HG02759 (cell line): ENCODE measurements at regions not wholly inside any gene's neighbourhood (a gene's known extent, or its start where the extent isn't known, plus 50 kb on each side); places are given as distances from the start of the nearest gene placed in this dataset.
"Not testable (repeated sequence)": the region's sequence is repeated elsewhere in the genome, so short reads cannot be mapped to it uniquely, and the experiment has no call there.

Experiments used
- ATAC-seq: cut with Tn5 transposase; IDR thresholded peaks from one replicate; pipeline ENCODE4 v1.9.1; 2021; ENCODE audit warnings: mild to moderate bottlenecking, moderate library complexity; ENCODE audit not compliant: unreplicated experiment

- no peak for ATAC-seq
Observed at GRCh38 chr16:52976539-52977167, 76.0 kb downstream of the CHD9NB start.

DNA sequence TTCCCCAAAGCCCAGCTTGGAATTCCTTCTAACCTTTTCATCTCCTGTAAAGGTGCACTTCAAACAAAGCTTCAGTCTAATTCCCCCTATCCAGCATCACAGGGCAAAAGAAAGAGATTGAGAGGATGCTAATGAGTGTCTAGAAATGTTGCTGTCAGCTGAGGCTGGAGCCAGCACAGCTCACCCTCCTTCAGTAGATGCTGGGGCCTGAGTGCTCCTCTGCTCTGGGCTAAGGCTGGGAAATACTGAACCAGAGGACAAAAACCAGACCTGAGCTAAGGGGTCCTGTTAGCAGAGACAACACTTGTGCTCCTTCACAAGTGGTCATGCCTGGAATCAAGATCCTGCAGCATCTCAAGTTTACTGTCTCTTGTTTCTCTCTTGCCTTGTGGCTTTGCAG lies 85.0 kb downstream of the CHD9NB start:
- no peak for ATAC-seq

GRCh38 chr16:52964290-52964689 lies 88.4 kb downstream of the CHD9NB start:
- ATAC-seq: no peak

DNA sequence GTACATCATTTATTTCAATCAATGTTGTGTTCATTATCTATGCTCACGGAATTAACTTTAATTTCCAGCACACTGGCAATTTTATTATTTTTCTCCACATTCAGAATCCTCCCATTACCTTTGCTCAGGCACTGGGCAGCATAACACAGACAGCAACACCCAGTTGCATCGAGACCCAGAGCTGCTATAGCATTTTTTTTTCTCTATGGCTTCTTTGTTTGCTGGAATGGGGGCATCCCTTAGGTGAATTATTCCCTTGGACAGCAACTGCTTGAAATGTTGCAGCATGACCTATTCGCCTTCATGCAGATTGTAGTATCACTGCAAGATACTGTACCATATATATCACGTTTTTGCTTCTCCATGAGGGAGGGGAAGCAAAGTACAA lies 88.8 kb downstream of the CHD9NB start:
- no peak for ATAC-seq

DNA sequence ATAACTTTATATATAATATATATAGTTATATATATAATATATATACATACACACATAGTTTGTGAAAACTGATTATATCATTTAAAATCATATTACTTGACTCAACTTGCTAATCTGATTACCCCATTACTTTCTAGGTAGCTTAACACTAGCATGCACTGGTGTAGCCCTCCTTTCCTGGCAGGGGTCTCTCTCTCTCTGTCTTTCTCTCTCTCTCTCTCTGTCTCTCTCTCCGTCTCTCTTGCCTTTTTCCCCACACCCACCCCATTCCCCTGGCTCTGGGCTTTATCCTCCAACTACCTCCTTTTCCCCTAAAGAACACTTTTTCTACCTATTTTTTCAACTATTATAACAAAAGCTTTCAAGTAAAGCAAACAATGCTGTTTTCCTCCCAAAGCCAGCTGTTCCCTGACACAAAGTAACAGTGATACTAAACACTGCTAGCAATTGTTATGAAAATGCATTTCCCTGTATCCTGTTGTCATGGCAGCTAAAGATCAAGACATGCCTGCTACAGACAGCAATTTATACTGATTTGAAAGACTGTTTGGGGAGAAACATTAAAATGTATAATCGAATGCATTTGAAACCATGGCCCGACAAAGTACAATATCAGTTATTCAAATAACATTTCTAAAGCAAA lies 89.4 kb downstream of the CHD9NB start:
- ATAC-seq: no peak

DNA sequence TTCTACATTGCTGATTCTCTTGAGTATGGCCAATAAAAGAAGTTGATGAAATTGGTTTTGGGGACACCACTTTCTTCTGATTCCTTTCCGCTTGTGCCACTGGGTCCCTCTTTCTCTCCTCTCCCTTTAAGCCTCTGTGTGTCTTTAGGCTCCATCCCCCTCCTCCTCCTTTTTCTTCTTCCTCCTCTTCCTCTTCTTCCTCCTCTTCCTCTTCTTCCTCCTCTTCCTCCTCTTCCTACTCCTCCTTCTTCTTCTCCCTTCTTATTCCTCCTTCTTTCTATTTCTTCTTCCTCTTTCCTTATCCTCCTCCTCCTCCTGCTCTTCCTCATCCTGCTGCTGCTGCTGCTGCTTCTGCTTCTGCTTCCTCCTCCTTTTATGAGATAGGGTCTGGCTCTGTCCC lies 93.7 kb downstream of the CHD9NB start:
- ATAC-seq: no peak

DNA sequence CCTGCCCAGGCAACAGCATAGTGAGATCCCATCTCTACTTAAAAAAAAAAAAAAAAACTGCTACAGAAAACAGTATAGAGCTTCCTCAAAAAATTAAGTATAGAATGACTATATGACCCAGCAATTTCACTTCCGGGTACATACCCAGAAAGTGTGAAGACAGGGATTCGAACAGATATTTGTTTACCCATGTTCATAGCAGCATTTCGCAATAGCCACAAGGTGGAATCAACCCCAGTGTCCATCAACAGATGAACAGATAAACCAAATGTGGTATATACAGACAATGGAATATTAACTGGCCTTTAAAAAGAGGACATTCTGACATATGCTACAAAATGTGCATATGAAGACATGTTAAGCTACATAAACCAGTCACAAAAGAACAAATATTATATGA lies 95.5 kb downstream of the CHD9NB start:
- no peak for ATAC-seq

GRCh38 chr16:52956044-52956443 lies 96.7 kb downstream of the CHD9NB start:
- no peak for ATAC-seq

DNA sequence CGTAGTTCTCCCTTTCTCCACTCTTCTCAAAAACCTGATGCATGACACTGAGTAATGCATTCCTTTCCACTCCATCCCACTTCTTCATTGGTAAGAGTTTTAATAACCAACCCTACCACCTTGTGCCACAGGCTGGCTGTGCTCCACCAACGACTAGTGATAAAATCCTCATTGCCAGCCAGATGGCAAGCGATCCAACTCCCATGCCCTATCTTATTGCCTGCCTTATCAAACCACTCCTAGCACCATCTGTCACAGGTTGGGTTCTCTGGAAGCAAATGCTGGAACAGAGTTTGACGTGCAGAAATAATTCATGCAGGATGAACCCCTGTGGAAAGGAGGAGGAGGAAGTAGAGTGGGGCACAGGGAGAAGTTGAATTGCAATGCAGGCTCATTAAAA lies 99.5 kb downstream of the CHD9NB start:
- no peak for ATAC-seq

GRCh38 chr16:52948946-52949345 lies 103.8 kb downstream of the CHD9NB start:
- ATAC-seq: no peak

DNA sequence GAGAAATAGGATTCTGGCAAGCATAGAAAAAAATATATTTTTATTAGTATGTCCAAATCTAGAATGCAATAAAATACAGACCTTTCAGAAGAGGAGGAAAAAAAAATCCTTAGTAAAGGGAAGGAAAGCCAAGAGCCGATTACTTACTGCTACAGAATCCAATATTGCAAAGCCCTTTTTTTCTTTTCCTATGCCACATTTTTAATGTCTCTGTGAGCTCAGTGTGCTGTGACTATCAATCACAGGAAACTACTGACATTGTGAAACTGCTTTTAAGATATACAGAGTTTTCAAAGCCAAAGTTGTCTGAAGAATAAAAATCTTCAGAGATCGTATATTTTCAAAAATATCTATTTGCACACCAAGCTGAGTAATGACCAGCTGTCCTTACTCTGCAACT lies 120.4 kb downstream of the CHD9NB start:
- ATAC-seq: no peak

- ATAC-seq: no peak
Observed at GRCh38 chr16:52929478-52930400, 123.0 kb downstream of the CHD9NB start.

DNA sequence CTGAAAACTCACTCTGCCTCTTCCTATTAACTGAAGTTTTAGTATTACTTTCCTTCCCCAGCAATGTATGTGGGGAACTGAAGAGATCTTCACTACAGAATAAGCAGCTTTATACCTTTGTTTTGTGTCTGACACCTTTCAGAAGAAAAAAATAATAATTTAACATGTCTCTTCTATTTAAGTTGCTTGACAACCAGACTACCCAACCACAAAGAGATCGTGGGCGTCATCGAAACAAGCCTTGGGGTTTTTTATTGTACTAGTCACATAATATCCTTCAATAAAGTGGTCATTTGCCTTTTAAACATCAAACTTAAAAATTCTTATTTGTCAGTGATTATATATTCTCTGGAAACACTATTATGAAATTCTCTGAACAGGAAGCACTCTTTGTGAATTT lies 123.7 kb downstream of the CHD9NB start:
- no peak for ATAC-seq

DNA sequence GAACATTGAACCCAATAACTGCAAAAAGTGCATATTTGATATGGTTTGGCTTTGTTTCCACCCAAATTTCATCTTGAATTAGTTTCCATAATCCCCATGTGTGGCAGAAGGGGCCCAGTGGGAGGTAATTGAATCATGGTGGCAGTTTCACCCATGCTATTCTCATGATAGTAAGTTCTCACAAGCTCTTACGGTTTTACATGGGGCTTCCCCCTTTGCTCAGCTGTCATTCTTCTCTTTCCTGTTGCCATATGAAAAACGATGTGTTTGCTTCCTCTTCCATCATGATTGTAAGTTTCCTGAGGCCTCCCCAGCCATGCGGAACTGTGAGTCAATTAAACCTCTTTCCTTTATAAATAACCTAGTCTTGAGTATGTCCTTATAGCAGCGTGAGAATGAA lies 127.6 kb downstream of the CHD9NB start:
- no peak for ATAC-seq

DNA sequence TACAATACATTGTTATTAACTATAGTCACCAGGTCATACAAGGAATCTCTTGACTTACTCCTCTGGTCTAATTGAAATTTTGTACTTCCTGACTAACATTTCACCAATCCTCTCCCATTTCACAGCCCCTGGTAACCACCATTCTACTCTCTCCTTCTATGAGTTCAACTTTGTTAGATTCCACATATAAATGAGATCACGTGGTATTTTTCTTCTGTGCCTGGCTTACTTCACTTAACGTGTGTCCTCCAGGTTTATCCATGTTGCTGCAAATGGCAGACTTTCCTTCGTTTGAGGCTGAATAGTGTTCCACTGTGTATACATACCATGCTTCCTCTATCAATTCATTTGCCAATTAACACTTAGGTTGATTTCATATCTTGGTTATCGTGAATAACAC lies 128.5 kb downstream of the CHD9NB start:
- ATAC-seq: no peak

DNA sequence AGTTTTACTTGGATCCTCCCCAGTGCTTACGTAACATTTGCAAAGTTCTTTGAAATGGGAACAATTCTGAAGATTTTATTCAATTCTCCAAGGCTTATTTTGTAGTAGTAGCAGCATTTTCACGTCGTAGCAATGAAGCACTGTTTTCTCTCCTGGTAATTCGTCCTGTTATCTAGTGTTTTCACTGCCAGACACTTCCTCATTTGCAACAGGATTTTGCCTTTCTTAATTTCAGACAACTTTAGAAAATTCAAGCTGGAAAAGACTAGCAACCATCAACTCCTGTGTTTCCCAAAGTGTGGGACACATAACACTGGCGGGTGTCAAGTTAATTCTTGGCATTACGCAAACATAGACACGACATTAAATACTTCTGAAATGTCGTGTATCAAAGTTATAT lies 131.6 kb downstream of the CHD9NB start:
- no peak for ATAC-seq

DNA sequence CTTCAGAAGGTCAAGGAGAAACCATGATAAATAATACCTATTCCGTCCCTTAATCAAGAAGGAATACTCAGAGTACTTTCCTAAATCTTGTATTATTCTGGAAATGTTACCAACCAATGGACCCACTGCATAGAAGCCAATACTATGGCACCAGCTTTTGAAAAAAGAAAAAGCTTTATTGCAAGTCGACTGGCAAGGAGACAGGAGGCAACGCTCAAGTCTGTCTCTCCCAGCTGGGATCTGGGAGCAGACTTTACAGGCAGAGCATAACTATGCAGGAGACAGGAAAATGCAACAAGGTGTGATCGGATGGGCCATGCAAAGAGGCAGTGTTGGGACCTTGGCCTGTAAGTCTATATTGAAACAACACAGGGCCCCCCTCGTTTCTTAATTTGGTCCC lies 132.4 kb downstream of the CHD9NB start:
- no peak for ATAC-seq

- ATAC-seq: no peak
Observed at GRCh38 chr16:52914428-52914827, 138.3 kb downstream of the CHD9NB start.

DNA sequence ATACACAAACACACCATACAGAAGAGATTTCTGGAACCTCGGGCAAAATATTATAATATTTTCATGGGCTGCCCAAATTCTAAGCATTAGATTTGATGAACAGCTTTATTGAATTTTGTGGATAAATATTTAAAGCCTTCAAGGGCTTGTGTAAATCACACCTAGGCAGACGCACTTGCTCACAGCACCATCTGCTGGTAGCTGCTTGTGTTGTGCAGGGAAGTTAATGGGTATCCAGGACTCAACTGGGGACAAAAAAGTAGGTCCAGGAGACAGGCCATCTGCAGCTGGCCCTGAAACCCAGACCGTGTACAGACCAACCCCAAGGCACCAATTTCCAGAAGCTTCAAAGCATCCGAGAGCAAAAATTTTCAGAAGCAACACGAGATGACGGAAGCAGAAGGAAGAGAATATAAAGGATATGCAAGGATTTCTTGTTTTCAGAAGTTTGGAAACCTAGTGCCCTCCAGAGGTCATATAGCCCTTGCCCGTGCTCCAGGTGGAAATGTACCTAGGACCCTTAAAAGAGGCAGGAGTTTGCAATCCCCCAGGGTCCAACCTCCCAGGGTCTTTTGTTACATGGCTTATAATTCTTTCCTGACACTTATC lies 140.0 kb downstream of the CHD9NB start:
- ATAC-seq: peak; percentile 78

DNA sequence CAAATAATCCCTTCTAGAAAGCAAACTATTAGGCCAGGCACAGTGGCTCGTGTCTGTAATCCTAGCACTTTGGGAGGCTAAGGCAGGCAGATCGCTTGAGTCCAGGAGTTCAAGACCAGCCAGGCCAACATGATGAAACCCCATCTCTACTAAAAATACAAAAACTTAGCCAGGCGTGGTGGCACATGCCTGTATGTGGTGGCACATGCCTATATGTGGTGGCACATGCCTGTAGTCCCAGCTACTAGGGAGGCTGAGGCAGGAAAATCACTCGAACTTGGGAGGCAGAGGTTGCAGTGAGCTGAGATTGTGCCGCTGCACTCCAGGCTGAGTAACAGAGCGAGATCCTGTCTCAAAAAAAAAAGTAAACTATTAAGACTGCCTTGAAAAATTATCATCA lies 144.6 kb downstream of the CHD9NB start:
- ATAC-seq: not testable (repeated sequence)

DNA sequence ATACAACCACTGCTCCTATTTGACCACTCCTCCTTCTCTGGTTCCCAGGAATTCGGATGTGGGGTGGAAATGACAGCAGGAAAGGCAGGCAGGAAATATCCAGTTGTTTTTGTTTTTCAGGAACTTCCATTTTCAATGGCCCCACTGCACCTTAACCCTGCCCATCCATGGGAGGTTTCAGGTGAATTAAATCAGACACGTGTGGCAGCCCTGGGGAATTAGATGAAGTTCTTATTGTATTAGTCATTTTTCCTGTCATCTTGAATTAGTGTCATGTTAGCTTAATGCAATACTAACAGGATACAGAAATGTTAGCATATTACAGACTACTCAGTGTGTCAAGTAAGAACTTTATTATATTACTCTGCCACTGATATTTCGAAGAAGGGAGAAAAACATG lies 146.4 kb downstream of the CHD9NB start:
- no peak for ATAC-seq
